Karpas-422 (cell line): ENCODE measurements at regions not wholly inside any gene's neighbourhood (a gene's known extent, or its start where the extent isn't known, plus 50 kb on each side); places are given as distances from the start of the nearest gene placed in this dataset.

Experiments used
- DNase-seq: peaks from one replicate; pipeline ENCODE4 v3.0.0-alpha.2; 2015
- H2AFZ ChIP-seq: fragments of 200-600 bp; sonication (generic); 2 replicates; pipeline ENCODE4 v1.6.1; 2014; ENCODE audit warnings: antibody characterized with exemption, low read length, mixed read lengths
- H3K27ac ChIP-seq: fragments of 200-600 bp; sonication (generic); 2 replicates; pipeline ENCODE4 v1.5.1; 2014; ENCODE audit warnings: mild to moderate bottlenecking, low read length, moderate library complexity
- H3K27me3 ChIP-seq: fragments of 200-600 bp; sonication (generic); 2 replicates; pipeline ENCODE4 v1.6.1; 2014; ENCODE audit warnings: low read length, mixed read lengths
- H3K36me3 ChIP-seq: fragments of 200-600 bp; sonication (generic); 2 replicates; pipeline ENCODE4 v1.6.1; 2014; ENCODE audit warnings: low read length, mixed read lengths; ENCODE audit not compliant: insufficient read depth
- H3K4me1 ChIP-seq: fragments of 200-600 bp; sonication (generic); 2 replicates; pipeline ENCODE4 v1.6.1; 2014; ENCODE audit warnings: mild to moderate bottlenecking, low read length, mixed read lengths
- H3K4me2 ChIP-seq: fragments of 200-600 bp; sonication (generic); 2 replicates; pipeline ENCODE4 v1.6.1; 2014; ENCODE audit warnings: low read length, low read depth, mild to moderate bottlenecking; ENCODE audit not compliant: poor library complexity, severe bottlenecking
- H3K4me3 ChIP-seq: fragments of 200-600 bp; sonication (generic); 2 replicates; pipeline ENCODE4 v1.5.1; 2014; ENCODE audit warnings: mild to moderate bottlenecking, antibody characterized with exemption, low read length, mixed read lengths
- H3K79me2 ChIP-seq: fragments of 200-600 bp; sonication (generic); 2 replicates; pipeline ENCODE4 v1.6.1; 2014; ENCODE audit warnings: mild to moderate bottlenecking, low read length, mixed read lengths
- H3K9ac ChIP-seq: fragments of 200-600 bp; sonication (generic); 2 replicates; pipeline ENCODE4 v1.6.0; 2014; ENCODE audit warnings: low read length
- H3K9me2 ChIP-seq: fragments of 200-600 bp; sonication (generic), shearing (Covaris generic); replicated peaks from 2 replicates; pipeline ENCODE4 v1.6.0; 2014; ENCODE audit warnings: mild to moderate bottlenecking, low read length, moderate library complexity; ENCODE audit not compliant: insufficient read depth
- H3K9me3 ChIP-seq: fragments of 300-700, 200-600 bp; sonication (generic); 2 replicates; pipeline ENCODE4 v1.6.1; 2014; ENCODE audit warnings: low read length, mixed read lengths
- H4K20me1 ChIP-seq: fragments of 200-600 bp; sonication (generic); 2 replicates; pipeline ENCODE4 v1.6.1; 2014; ENCODE audit warnings: mild to moderate bottlenecking, antibody characterized with exemption, low read length, low read depth; ENCODE audit not compliant: insufficient read depth

DNA sequence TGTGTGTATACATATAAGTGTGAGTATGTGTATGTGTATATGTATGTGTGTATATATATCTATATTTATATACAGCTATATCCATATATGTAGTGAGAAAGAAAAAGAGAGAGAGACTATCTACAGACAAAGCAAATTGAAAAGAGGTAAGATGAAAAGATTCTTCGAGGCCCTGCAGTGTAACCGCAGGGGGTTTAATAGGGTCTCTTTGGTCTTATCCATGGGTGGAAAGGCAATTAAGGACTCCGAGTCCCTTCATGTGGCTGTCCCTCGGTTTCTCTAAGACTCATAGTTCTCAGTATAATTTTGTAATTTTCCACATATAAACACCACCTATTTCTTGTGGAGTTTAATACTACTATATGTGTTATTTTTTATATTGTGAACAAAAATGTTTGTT, 50.6 kb upstream of the JAZF1 start:
- Histone ChIP-seq H3K4me3 (no peak overlapping the region), H3K27ac (no peak overlapping the region), H3K79me2 (no peaks in the 10 kb centered on the region), H3K9me3 (no peaks in the 10 kb centered on the region), H3K27me3 (no peaks in the 10 kb centered on the region), H3K4me1 (no peaks in the 10 kb centered on the region), H3K4me2 (no peak overlapping the region), H3K9ac (no peak overlapping the region), H3K9me2 (no peaks in the 10 kb centered on the region), H3K36me3 (no peaks in the 10 kb centered on the region), H2AFZ (no peak overlapping the region), H4K20me1 (no peaks in the 10 kb centered on the region)
- no peak for DNase-seq

DNA sequence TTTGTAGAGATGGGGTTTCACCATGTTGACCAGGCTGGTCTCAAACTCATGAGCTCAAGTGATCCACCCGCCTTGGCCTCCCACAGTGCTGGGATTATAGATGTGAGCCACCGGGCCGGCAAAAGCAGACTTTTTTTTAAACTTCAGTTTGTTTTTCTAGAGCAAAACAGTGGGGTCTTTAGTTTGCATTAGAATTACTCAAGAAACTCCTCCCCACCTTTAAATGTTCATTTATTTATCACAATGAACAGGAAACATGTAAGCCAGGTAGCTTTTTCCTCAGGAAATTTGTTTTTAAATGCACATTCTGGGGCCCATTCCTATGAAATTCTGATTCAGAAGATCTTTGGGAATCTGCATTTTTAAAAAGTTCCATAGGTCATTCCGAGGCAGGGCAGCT, 56.0 kb upstream of the JAZF1 start:
- Histone ChIP-seq H3K9me3 (no peaks in the 10 kb centered on the region), H3K79me2 (no peaks in the 10 kb centered on the region), H3K9ac (no peak overlapping the region), H3K36me3 (no peaks in the 10 kb centered on the region), H2AFZ (no peak overlapping the region), H4K20me1 (no peaks in the 10 kb centered on the region), H3K4me3 (no peak overlapping the region), H3K27me3 (no peaks in the 10 kb centered on the region), H3K9me2 (no peaks in the 10 kb centered on the region), H3K27ac (no peak overlapping the region), H3K4me2 (no peak overlapping the region), H3K4me1 (no peaks in the 10 kb centered on the region)
- no peak for DNase-seq

DNA sequence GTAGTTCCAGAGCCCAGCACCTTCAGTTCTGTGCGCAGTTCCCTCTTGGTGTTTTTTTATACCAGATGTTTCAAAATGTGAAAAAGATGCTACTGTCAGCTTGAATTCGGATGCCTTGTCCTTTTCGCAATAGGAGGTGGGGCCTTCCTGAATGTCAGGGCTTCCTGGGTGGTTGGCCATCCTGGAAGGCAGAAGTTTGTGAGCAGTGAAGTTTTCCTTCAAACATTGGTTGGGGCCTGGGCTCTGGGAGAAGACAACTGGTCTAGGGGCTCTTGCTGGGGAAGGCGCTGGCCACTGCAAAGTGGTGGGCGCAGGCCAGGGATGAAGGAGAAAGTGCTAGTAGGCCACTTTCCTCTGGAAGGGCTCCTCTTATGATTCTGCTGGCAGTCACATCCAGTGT, 56.8 kb upstream of the JAZF1 start:
- no peak overlapping the region for H3K9ac ChIP-seq
- H4K20me1 ChIP-seq = no peaks in the 10 kb centered on the region
- no peak overlapping the region for H2AFZ ChIP-seq
- H3K27ac ChIP-seq = no peak overlapping the region
- H3K79me2 ChIP-seq = no peaks in the 10 kb centered on the region
- H3K9me3 ChIP-seq = no peaks in the 10 kb centered on the region
- H3K4me1 ChIP-seq = no peaks in the 10 kb centered on the region
- H3K36me3 ChIP-seq = no peaks in the 10 kb centered on the region
- H3K27me3 ChIP-seq = no peaks in the 10 kb centered on the region
- no peak overlapping the region for H3K4me3 ChIP-seq
- DNase-seq = no peak
- no peak overlapping the region for H3K4me2 ChIP-seq
- H3K9me2 ChIP-seq = no peaks in the 10 kb centered on the region

DNA sequence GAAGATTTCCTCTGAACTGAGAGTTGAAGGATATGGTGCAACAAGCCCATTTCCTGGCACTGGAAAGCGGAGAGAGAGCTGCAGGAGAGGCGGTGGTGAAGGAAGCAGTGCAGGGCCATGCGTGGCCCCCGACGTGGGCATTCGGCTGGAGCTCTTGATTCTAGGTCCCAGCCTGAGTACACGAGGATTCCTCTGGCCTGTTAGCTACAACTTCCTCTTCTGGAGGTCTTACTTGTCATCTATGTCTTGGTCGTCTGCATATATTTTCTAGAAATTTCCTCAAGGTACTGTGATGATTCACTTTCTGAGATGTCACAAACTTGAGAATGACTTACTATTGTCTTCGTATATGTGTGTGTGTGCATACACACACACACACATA, 59.2 kb upstream of the JAZF1 start:
- no peak overlapping the region for H3K9ac ChIP-seq
- no peak overlapping the region; the same call in 1 of the 2 replicates for H2AFZ ChIP-seq
- H3K4me1 ChIP-seq = no peaks in the 10 kb centered on the region
- H3K36me3 ChIP-seq = no peaks in the 10 kb centered on the region
- H3K4me2 ChIP-seq = no peak overlapping the region
- no peaks in the 10 kb centered on the region for H3K27me3 ChIP-seq
- no peak overlapping the region for H3K4me3 ChIP-seq
- no peaks in the 10 kb centered on the region for H3K9me2 ChIP-seq
- DNase-seq = no peak
- H4K20me1 ChIP-seq = no peaks in the 10 kb centered on the region
- H3K27ac ChIP-seq = no peak overlapping the region
- no peaks in the 10 kb centered on the region for H3K79me2 ChIP-seq
- H3K9me3 ChIP-seq = no peaks in the 10 kb centered on the region

DNA sequence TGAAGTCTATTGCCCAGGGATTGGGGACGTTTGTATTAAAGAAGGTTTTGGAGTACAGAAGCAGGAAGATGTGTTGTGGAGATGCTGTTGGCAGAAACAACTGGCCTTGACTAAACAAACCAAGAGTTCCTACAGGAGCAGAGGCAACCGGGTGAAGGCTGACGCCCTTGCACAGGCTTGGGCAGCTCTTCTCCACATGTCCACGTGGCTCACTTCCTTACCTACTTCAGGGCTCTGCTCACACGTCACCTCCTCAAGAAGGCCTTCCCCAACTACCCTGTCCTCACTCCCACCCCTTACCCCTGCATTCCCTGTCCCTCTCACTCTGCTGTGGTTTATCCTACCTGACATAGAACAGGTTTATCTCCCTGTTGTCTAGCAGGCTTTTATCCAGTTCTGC, 59.9 kb upstream of the JAZF1 start:
- Histone ChIP-seq H3K36me3 (no peaks in the 10 kb centered on the region), H3K9me2 (no peaks in the 10 kb centered on the region), H2AFZ (no peak overlapping the region), H3K27me3 (no peaks in the 10 kb centered on the region), H3K4me1 (no peaks in the 10 kb centered on the region), H3K4me2 (no peak overlapping the region), H4K20me1 (no peaks in the 10 kb centered on the region), H3K27ac (no peak overlapping the region), H3K4me3 (no peak overlapping the region), H3K79me2 (no peaks in the 10 kb centered on the region), H3K9ac (no peak overlapping the region), H3K9me3 (no peaks in the 10 kb centered on the region)
- no peak for DNase-seq

DNA sequence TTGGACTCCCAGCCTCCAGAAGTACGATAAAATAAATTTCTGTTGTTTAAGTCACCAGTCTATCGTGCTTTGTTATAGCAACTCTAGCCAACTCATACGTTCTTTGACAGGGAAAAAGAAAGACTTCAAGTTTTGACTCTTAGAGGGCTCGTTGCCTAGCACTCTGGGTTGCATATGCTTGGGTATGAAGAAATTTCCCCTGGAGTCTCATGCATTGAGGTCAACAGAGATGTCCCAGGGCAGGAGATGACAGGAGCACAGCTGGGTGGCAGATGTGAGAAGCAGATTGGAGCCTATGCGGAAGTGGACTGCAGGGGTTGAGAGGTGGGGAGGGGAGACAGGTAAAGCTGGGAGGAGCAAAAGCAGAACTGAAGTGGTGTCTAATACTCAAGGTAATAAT, 63.3 kb upstream of the JAZF1 start:
- no peak overlapping the region for H3K9ac ChIP-seq
- H4K20me1 ChIP-seq = no peaks in the 10 kb centered on the region

DNA sequence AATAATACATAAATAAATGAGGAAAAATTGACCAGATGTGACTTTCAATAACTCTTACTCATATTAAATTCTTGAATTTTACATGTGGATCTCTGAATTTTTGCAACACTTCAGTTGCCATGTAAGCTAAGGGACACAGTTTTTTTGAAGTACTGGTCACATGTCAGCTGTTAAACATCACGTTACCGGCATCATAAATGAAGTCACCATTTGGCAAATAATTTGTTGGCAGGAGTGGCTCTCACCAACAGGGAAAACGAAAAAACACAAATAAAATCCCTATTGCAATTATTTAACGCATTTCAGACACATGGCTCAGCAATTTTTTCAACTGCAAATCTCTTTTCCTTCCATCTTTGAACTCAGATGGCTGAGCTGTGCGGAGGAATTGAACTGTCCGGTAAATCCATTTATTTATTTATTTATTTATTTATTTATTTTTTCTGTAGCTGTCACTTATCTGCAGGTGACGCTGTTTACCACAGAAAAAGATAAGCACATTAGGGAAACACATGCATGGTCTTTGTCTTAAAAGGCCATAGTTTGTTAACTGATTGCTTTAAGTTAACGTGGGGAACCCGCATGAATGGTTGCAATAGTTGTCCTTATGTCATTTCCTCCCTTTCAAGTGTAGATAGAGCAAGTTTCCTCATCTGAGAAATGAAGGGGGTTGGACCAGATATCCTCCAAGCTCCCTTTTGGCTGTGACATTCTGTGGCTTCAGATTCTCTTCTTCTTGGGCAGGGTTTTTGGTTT, 64.7 kb upstream of the JAZF1 start:
- no peak overlapping the region for H3K4me2 ChIP-seq
- H3K4me3 ChIP-seq = no peak overlapping the region
- H3K27me3 ChIP-seq = no peaks in the 10 kb centered on the region
- H2AFZ ChIP-seq = no peak overlapping the region; the same call in 1 of the 2 replicates
- H3K9ac ChIP-seq = no peak overlapping the region
- H3K4me1 ChIP-seq = no peaks in the 10 kb centered on the region
- no peaks in the 10 kb centered on the region for H3K9me3 ChIP-seq
- H3K79me2 ChIP-seq = no peaks in the 10 kb centered on the region
- no peak for DNase-seq
- no peaks in the 10 kb centered on the region for H4K20me1 ChIP-seq
- no peak overlapping the region for H3K27ac ChIP-seq
- H3K36me3 ChIP-seq = no peaks in the 10 kb centered on the region
- H3K9me2 ChIP-seq = no peaks in the 10 kb centered on the region

More for the DNA sequence above, 63.3 kb upstream of the JAZF1 start:
- Histone ChIP-seq H3K27ac (no peak overlapping the region), H2AFZ (no peak overlapping the region), H3K36me3 (no peaks in the 10 kb centered on the region), H3K4me1 (no peaks in the 10 kb centered on the region), H3K79me2 (no peaks in the 10 kb centered on the region), H3K4me3 (no peak overlapping the region), H3K27me3 (no peaks in the 10 kb centered on the region), H3K9me2 (no peaks in the 10 kb centered on the region), H3K9me3 (no peaks in the 10 kb centered on the region), H3K4me2 (no peak overlapping the region)
- no peak for DNase-seq

DNA sequence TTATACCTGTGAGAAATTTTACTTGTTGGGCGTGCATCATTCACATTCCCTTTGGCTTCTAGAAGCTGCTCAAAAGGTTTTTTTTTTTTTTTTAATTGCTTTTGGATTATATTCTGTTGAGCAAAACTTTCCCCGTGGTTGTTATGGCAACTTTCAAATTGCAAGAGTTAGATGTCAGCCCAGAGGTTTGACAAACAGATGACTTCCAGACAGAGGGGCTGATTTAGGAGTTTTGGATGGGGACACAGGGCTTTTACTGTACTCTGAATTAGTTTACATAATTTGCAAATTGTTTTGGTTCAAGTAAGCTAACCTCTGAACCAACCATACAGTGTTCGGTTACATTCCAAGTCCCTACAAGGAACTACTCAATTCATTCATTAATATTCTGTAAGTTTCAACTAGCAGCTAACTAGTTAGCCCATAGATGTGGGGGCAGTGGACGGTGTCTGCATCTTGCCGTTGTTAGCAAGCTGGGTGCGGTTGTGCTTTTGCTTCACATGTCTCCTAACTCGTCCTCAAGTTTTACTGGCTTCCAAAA, 66.4 kb upstream of the JAZF1 start:
- Histone ChIP-seq H3K4me2 (no peak overlapping the region), H2AFZ (no peak overlapping the region), H3K9ac (no peak overlapping the region), H3K27ac (no peak overlapping the region), H3K4me1 (no peaks in the 10 kb centered on the region), H3K4me3 (no peak overlapping the region), H3K27me3 (no peaks in the 10 kb centered on the region), H3K9me3 (no peaks in the 10 kb centered on the region), H3K79me2 (no peaks in the 10 kb centered on the region), H3K36me3 (no peaks in the 10 kb centered on the region), H3K9me2 (no peaks in the 10 kb centered on the region), H4K20me1 (no peaks in the 10 kb centered on the region)
- no peak for DNase-seq
